Caco-2 (cell line): ENCODE measurements at regions not wholly inside any gene's neighbourhood (a gene's known extent, or its start where the extent isn't known, plus 50 kb on each side); places are given as distances from the start of the nearest gene placed in this dataset.

Source experiments
- BruUV-seq: library from RNA; stranded (reverse); fragments of 400-500 nt; replicated peaks from 2 replicates; lab custom pipeline; 2021; lab: Mats Ljungman, UMichigan
- CTCF ChIA-PET: fragments of 300-600 bp; sonication (Branson Sonifier 250); formaldehyde crosslinking; loops from one replicate; lab custom pipeline; 2022; ENCODE audit warnings: antibody characterized with exemption; lab: Charles Lee
- POLR2A ChIA-PET: fragments of 300-600 bp; sonication (Branson Sonifier 250); formaldehyde crosslinking; loops from one replicate; lab custom pipeline; 2022; ENCODE audit warnings: antibody characterized with exemption; lab: Charles Lee
- DNase-seq, 2 experiments: peaks; one replicate each; pipeline versions ENCODE4 v3.0.0 to v3.0.0-alpha.2; 2020 to 2022
- H3K27me3 ChIP-seq: replicated peaks from 2 replicates; pipeline ENCODE4 v1.6.0; 2011; ENCODE audit warnings: low read length; ENCODE audit not compliant: control insufficient read depth, insufficient read depth
- H3K36me3 ChIP-seq: 2 replicates; pipeline ENCODE4 v1.5.1; 2011; ENCODE audit warnings: low read length; ENCODE audit not compliant: control insufficient read depth, insufficient read depth
- H3K4me1 ChIP-seq: fragments of 250-450 bp; sonication (Bioruptor Pico); 2 replicates; pipeline ENCODE4 v1.5.1; 2020; ENCODE audit warnings: mild to moderate bottlenecking
- H3K4me3 ChIP-seq: 2 replicates; pipeline ENCODE4 v1.5.1; 2011; ENCODE audit warnings: low read depth, mild to moderate bottlenecking, control low read depth, low read length
- H3K9me3 ChIP-seq: fragments of 250-450 bp; sonication (Bioruptor Pico); 2 replicates; pipeline ENCODE4 v1.5.1; 2020; ENCODE audit warnings: mild to moderate bottlenecking, moderate library complexity
- H3K27ac Mint-ChIP-seq: one replicate; pipeline ENCODE4 v1.8.0; 2022; ENCODE audit warnings: mixed read lengths; ENCODE audit not compliant: unreplicated experiment
- H3K27me3 Mint-ChIP-seq: one replicate; pipeline ENCODE4 v1.8.0; 2022; ENCODE audit warnings: mixed read lengths; ENCODE audit not compliant: insufficient read depth, unreplicated experiment
- H3K36me3 Mint-ChIP-seq: one replicate; pipeline ENCODE4 v1.8.0; 2022; ENCODE audit warnings: mild to moderate bottlenecking, mixed read lengths; ENCODE audit not compliant: insufficient read depth, unreplicated experiment
- H3K4me1 Mint-ChIP-seq: one replicate; pipeline ENCODE4 v1.8.0; 2022; ENCODE audit warnings: low read depth, mixed read lengths; ENCODE audit not compliant: unreplicated experiment
- H3K4me3 Mint-ChIP-seq: one replicate; pipeline ENCODE4 v1.8.0; 2022; ENCODE audit warnings: mild to moderate bottlenecking, moderate library complexity, mixed read lengths; ENCODE audit not compliant: unreplicated experiment
- H3K9me3 Mint-ChIP-seq: one replicate; pipeline ENCODE4 v1.8.0; 2022; ENCODE audit warnings: mixed read lengths; ENCODE audit not compliant: unreplicated experiment
- intact Hi-C: fragments of 100-400 bp; cut with micrococcal nuclease; formaldehyde crosslinking; loops from one replicate; pipeline ENCODE4 v1.10.0; 2022; ENCODE audit not compliant: unreplicated experiment
- TF ChIP-seq, protein P1 (sequence below), 2 experiments: fragments of 200-600 bp in 1 of 2; IDR thresholded peaks; 1 replicate in 1 of 2; 2 replicates in 1 of 2; pipeline versions ENCODE4 v1.5.1 to v1.8.0; 2011 to 2022; ENCODE audit warnings: antibody characterized with exemption in 1 of 2, control low read depth in 1 of 2, inconsistent platforms in 1 of 2, low read depth in 1 of 2, low read length in 1 of 2, mild to moderate bottlenecking in 1 of 2, moderate library complexity in 1 of 2; ENCODE audit not compliant: insufficient read depth in 1 of 2, severe bottlenecking in 1 of 2, unreplicated experiment in 1 of 2

GRCh38 chr13:54175466-54175865, 1146.9 kb downstream of the OLFM4 start:
- DNase-seq, result no peak
- H3K27me3 Mint-ChIP-seq, result no peaks in the 10 kb centered on the region
- Histone ChIP-seq H3K36me3 (no peaks in the 10 kb centered on the region), H3K9me3 (no peaks in the 10 kb centered on the region), H3K27me3 (no peaks in the 10 kb centered on the region), H3K4me3 (no peak overlapping the region), H3K4me1 (no peaks in the 10 kb centered on the region)
- intact Hi-C loops, result no loop called here
- no TSS peak for BruUV-seq
- no peaks in the 10 kb centered on the region for H3K9me3 Mint-ChIP-seq
- H3K4me3 Mint-ChIP-seq, result no peak overlapping the region
- no peaks in the 10 kb centered on the region for H3K4me1 Mint-ChIP-seq
- ChIA-PET POLR2A (no interaction called here), CTCF (no interaction called here)
- TF ChIP-seq, protein P1, sequence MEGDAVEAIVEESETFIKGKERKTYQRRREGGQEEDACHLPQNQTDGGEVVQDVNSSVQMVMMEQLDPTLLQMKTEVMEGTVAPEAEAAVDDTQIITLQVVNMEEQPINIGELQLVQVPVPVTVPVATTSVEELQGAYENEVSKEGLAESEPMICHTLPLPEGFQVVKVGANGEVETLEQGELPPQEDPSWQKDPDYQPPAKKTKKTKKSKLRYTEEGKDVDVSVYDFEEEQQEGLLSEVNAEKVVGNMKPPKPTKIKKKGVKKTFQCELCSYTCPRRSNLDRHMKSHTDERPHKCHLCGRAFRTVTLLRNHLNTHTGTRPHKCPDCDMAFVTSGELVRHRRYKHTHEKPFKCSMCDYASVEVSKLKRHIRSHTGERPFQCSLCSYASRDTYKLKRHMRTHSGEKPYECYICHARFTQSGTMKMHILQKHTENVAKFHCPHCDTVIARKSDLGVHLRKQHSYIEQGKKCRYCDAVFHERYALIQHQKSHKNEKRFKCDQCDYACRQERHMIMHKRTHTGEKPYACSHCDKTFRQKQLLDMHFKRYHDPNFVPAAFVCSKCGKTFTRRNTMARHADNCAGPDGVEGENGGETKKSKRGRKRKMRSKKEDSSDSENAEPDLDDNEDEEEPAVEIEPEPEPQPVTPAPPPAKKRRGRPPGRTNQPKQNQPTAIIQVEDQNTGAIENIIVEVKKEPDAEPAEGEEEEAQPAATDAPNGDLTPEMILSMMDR (IDR thresholded peaks at IDR 0.05; ENCODE audit: insufficient read depth in 1 of 2, low read depth in 1 of 2, low read length in 1 of 2, severe bottlenecking in 1 of 2, unreplicated experiment in 1 of 2), result no peak
- no peaks in the 10 kb centered on the region for H3K36me3 Mint-ChIP-seq
- no peak overlapping the region for H3K27ac Mint-ChIP-seq

- CTCF ChIA-PET, result no interaction called here
- no peak for DNase-seq
- Histone ChIP-seq H3K4me3 (no peak overlapping the region), H3K27me3 (no peaks in the 10 kb centered on the region), H3K36me3 (no peaks in the 10 kb centered on the region), H3K9me3 (no peaks in the 10 kb centered on the region), H3K4me1 (no peaks in the 10 kb centered on the region)
- no peaks in the 10 kb centered on the region for H3K4me1 Mint-ChIP-seq
- TF ChIP-seq, protein P1 (IDR thresholded peaks at IDR 0.05; ENCODE audit: insufficient read depth in 1 of 2, low read depth in 1 of 2, low read length in 1 of 2, severe bottlenecking in 1 of 2, unreplicated experiment in 1 of 2), result no peak
- H3K36me3 Mint-ChIP-seq, result no peaks in the 10 kb centered on the region
- no peak overlapping the region for H3K27ac Mint-ChIP-seq
- POLR2A ChIA-PET, result no interaction called here
- no peaks in the 10 kb centered on the region for H3K27me3 Mint-ChIP-seq
- BruUV-seq, result no TSS peak
- H3K4me3 Mint-ChIP-seq, result no peak overlapping the region
- H3K9me3 Mint-ChIP-seq, result no peaks in the 10 kb centered on the region
- intact Hi-C loops, result no loop called here
These were observed 1148.9 kb downstream of the OLFM4 start for GRCh38 chr13:54177466-54177865.

DNA sequence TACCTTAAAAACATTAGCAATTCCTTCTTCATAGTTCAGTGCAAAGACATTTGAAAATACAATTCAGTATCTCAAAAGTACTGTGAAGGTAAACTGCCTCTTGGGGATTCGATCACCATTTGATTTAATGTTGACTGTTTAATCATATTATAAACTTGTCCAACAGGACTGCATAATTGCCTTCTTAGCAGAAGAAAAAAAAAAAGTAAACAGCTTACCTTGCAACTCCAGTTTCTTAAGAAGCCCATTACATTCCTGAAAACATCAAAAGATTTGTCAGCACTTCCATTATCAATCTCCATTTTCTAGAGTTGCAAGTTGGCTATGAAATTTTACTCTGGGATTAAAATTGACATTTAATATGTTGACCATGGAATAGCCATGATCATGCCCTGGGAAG, 1154.6 kb downstream of the OLFM4 start:
- Mint-ChIP-seq H3K4me1 (no peaks in the 10 kb centered on the region), H3K4me3 (no peak overlapping the region), H3K36me3 (no peaks in the 10 kb centered on the region), H3K27me3 (peaks cover 5% of the 10 kb centered on the region), H3K27ac (no peak overlapping the region), H3K9me3 (no peaks in the 10 kb centered on the region)
- TF ChIP-seq, protein P1 (IDR thresholded peaks at IDR 0.05; ENCODE audit: insufficient read depth in 1 of 2, low read depth in 1 of 2, low read length in 1 of 2, severe bottlenecking in 1 of 2, unreplicated experiment in 1 of 2), result no peak
- no TSS peak for BruUV-seq
- Histone ChIP-seq H3K4me1 (no peaks in the 10 kb centered on the region), H3K9me3 (no peaks in the 10 kb centered on the region), H3K36me3 (no peaks in the 10 kb centered on the region), H3K4me3 (no peak overlapping the region), H3K27me3 (no peaks in the 10 kb centered on the region)
- ChIA-PET POLR2A (no interaction called here), CTCF (no interaction called here)
- DNase-seq, result no peak
- intact Hi-C loops, result loop anchor here (10.0 kb wide), 1 partner anchor 352 kb away; no protein-coding TSS in a partner anchor
